Stomach (tissue), 8 donors: ENCODE measurements at regions not wholly inside any gene's neighbourhood (a gene's known extent, or its start where the extent isn't known, plus 50 kb on each side); places are given as distances from the start of the nearest gene placed in this dataset.

ENCODE experiments used
- DNase-seq, 2 donors: peaks; one replicate each; pipeline versions ENCODE4 v3.0.0 to v3.0.0-alpha.2; 2013 to 2019
- H3K27ac ChIP-seq, 5 donors: fragments of 200-600 bp in 4 of 5; sonication (generic) in 4 of 5; one replicate each; pipeline ENCODE4 v1.5.1; 2013 to 2019; ENCODE audit warnings: mild to moderate bottlenecking in 1 of 5, moderate library complexity in 1 of 5
- H3K27me3 ChIP-seq, 3 donors: fragments of 200-600 bp; sonication (generic); one replicate each; pipeline ENCODE4 v1.5.1; 2017 to 2019; ENCODE audit warnings: mixed run types in 1 of 3
- H3K36me3 ChIP-seq, 4 donors: fragments of 200-600 bp; sonication (generic); 1 replicate in 3 of 4; 2 replicates in 1 of 4; pipeline ENCODE4 v1.5.1; 2016 to 2019
- H3K4me1 ChIP-seq, 4 donors: fragments of 200-600 bp; sonication (generic); one replicate each; pipeline ENCODE4 v1.5.1; 2016 to 2019
- H3K4me3 ChIP-seq, 4 donors: fragments of 200-600 bp; sonication (generic) in 3 of 4; one replicate each; pipeline ENCODE4 v1.5.1; 2016 to 2019; ENCODE audit warnings: mild to moderate bottlenecking in 1 of 4
- H3K9me3 ChIP-seq, 4 donors: fragments of 200-600 bp; sonication (generic); one replicate each; pipeline ENCODE4 v1.5.1; 2016 to 2019
- EP300 ChIP-seq: sonication (generic); formaldehyde crosslinking; IDR thresholded peaks from one replicate; pipeline ENCODE4 v1.6.1; 2017; ENCODE audit warnings: antibody characterized with exemption
- POLR2A ChIP-seq, 4 donors: fragments of 450-650 bp; IDR thresholded peaks; one replicate each; pipeline ENCODE4 v1.6.1; 2016; ENCODE audit warnings: antibody characterized with exemption in 4 of 4, control low read depth in 2 of 4, mild to moderate bottlenecking in 1 of 4, moderate library complexity in 1 of 4
- POLR2AphosphoS5 ChIP-seq, 3 donors: sonication (generic); formaldehyde crosslinking; IDR thresholded peaks; one replicate each; pipeline ENCODE4 v1.6.1; 2016; ENCODE audit warnings: antibody characterized with exemption in 3 of 3
- WGBS, 5 donors: extraction: QIAGEN DNeasy Blood & Tissue Kit in 3 of 5; methylation state at CpG; one replicate each; pipeline versions ENCODE4 v1.1.5 to v1.1.7; 2013 to 2018; 5-methylcytosine and 5-hydroxymethylcytosine counted together
- intact Hi-C: fragments of 100-400 bp; cut with DNase I; formaldehyde crosslinking; loops from one replicate; pipeline ENCODE4 v1.15.1; 2023; ENCODE audit warnings: low total_unique reads
- TF ChIP-seq, protein P1 (sequence below), 7 experiments: fragments of 450-650 bp in 4 of 7; fragments of 200-600 bp in 3 of 7; sonication (generic) in 3 of 7; IDR thresholded peaks; one replicate each; pipeline ENCODE4 v1.5.1; 2016 to 2019; ENCODE audit warnings: antibody characterized with exemption in 7 of 7, control low read depth in 2 of 7, mild to moderate bottlenecking in 1 of 7
- donor health status: healthy with polysubstance abuse.
- donor health status: Bipolar disorder and iron deficiency.
- donor health status: healthy.

DNA sequence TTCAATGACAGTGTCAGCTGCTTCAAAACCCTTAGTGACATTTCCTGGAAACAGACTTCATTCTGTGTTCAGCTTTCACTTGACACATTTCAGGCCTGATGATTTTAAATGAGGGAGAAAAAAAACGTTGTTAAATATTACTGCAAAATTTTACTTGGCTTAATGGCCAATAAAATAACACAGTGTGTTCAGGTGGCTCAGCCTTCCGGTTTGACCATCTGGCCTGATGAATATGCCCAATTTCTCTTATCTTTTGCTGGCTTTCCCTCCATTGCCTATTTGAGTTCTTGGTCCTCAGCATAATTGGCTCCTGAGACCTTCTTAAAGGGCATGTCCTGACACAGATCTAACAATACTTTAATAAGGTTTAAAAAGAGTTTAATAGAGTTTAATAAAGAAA, 462.4 kb downstream of the ADRA2A start:
- 51 to 68% (median 59%) methylated on average over 2 of the region's 2 CpGs for WGBS, 5 donors
- H3K27me3 ChIP-seq = no peaks in the 10 kb centered on the region
- intact Hi-C loops = no loop called here
- H3K27ac ChIP-seq = no peak overlapping the region
- no peaks in the 10 kb centered on the region for H3K4me1 ChIP-seq
- no peaks in the 10 kb centered on the region for H3K9me3 ChIP-seq
- TF ChIP-seq POLR2AphosphoS5 (IDR thresholded peaks at IDR 0.05) (no peak), POLR2A (IDR thresholded peaks at IDR 0.05) (no peak), EP300 (no peak)
- TF ChIP-seq, protein P1, sequence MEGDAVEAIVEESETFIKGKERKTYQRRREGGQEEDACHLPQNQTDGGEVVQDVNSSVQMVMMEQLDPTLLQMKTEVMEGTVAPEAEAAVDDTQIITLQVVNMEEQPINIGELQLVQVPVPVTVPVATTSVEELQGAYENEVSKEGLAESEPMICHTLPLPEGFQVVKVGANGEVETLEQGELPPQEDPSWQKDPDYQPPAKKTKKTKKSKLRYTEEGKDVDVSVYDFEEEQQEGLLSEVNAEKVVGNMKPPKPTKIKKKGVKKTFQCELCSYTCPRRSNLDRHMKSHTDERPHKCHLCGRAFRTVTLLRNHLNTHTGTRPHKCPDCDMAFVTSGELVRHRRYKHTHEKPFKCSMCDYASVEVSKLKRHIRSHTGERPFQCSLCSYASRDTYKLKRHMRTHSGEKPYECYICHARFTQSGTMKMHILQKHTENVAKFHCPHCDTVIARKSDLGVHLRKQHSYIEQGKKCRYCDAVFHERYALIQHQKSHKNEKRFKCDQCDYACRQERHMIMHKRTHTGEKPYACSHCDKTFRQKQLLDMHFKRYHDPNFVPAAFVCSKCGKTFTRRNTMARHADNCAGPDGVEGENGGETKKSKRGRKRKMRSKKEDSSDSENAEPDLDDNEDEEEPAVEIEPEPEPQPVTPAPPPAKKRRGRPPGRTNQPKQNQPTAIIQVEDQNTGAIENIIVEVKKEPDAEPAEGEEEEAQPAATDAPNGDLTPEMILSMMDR (IDR thresholded peaks at IDR 0.05) = no peak
- DNase-seq = no peak
- H3K4me3 ChIP-seq = no peak overlapping the region
- H3K36me3 ChIP-seq = no peaks in the 10 kb centered on the region

DNA sequence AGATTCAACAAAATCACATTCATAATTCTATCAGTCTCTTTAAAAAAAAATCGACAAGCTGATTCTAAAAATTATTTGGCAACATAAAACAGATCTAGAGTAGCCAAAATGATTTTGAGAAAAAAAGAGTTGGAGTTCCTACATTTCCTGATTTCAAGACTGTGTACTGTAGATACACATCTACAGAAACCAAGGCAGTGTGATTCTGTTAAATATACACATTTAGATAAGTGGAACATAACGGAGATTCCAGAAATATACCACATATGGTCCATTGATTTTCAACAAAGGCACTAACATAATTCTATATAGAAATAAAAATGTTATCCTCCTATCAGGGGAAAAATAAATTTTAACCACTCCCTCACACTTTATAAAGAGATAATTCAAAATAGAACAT, 467.0 kb downstream of the ADRA2A start:
- no peak overlapping the region for H3K27ac ChIP-seq
- H3K27me3 ChIP-seq = no peaks in the 10 kb centered on the region
- no peak for DNase-seq
- TF ChIP-seq POLR2AphosphoS5 (IDR thresholded peaks at IDR 0.05) = no peak
- no peak for TF ChIP-seq POLR2A (IDR thresholded peaks at IDR 0.05)
- TF ChIP-seq, protein P1 (IDR thresholded peaks at IDR 0.05) = no peak
- TF ChIP-seq EP300 = no peak
- WGBS, 5 donors = 51 to 66% (median 58%) methylated on average over 2 of the region's 2 CpGs
- no peak overlapping the region for H3K4me3 ChIP-seq
- no peaks in the 10 kb centered on the region for H3K36me3 ChIP-seq
- intact Hi-C loops = no loop called here
- no peaks in the 10 kb centered on the region for H3K9me3 ChIP-seq
- H3K4me1 ChIP-seq = no peaks in the 10 kb centered on the region

DNA sequence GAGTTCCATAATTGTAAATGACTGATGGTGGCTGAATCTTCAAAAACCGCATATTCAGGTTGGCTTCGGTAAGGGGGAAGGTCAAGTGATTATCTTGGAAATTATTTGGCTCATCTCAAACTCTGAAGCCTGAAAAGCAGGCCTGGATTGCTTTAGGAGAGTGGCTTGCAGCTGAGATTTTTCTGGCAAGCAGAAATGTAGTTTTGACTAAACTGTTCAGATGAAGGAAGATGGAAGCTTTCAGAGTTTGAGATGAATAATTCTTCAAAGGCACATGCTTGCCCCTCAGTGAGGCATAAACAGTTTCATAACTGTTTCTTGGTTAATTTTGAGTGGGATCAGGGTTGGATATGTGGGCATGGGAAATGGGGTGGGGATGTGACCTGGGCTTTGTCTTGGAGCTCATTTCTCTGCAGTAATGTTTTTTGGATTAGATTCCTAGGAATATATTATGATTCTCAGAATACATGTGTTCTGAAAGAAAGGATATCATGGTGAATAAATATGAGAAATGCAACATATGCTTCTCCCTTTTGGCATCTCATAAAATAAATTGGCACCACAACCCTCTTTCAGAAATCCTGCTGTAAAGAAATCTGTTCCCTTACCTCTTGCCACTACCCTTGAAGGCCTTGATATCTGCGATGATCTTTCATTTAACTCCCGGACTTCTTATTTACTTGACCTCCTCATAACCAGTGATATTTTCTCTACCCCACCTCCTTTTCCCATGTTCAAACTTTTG, 469.2 kb downstream of the ADRA2A start:
- WGBS, 5 donors = 62 to 76% (median 67%) methylated on average over 4 of the region's 4 CpGs
- Histone ChIP-seq H3K36me3 (no peaks in the 10 kb centered on the region), H3K4me1 (no peaks in the 10 kb centered on the region), H3K27me3 (no peaks in the 10 kb centered on the region), H3K9me3 (no peaks in the 10 kb centered on the region), H3K27ac (no peak overlapping the region), H3K4me3 (no peak overlapping the region)
- TF ChIP-seq POLR2AphosphoS5 (IDR thresholded peaks at IDR 0.05) = no peak
- TF ChIP-seq, protein P1 (IDR thresholded peaks at IDR 0.05) = no peak
- TF ChIP-seq EP300 = no peak
- no peak for TF ChIP-seq POLR2A (IDR thresholded peaks at IDR 0.05)
- intact Hi-C loops = no loop called here
- DNase-seq = no peak

- 79 to 92% (median 90%) methylated on average over 1 of the region's 1 CpG for WGBS, 5 donors
- H3K9me3 ChIP-seq = no peaks in the 10 kb centered on the region
- H3K27ac ChIP-seq = no peak overlapping the region
- intact Hi-C loops = no loop called here
- no peaks in the 10 kb centered on the region for H3K27me3 ChIP-seq
- no peak overlapping the region for H3K4me3 ChIP-seq
- no peaks in the 10 kb centered on the region for H3K4me1 ChIP-seq
- no peaks in the 10 kb centered on the region for H3K36me3 ChIP-seq
- DNase-seq = no peak
- no peak for TF ChIP-seq POLR2AphosphoS5 (IDR thresholded peaks at IDR 0.05)
- no peak for TF ChIP-seq POLR2A (IDR thresholded peaks at IDR 0.05)
- no peak for TF ChIP-seq EP300
- TF ChIP-seq, protein P1 (IDR thresholded peaks at IDR 0.05) = no peak
Measured at GRCh38 chr10:111548084-111548726, 471.4 kb downstream of the ADRA2A start.
